HG02943 (cell line): ENCODE measurements at regions not wholly inside any gene's neighbourhood (a gene's known extent, or its start where the extent isn't known, plus 50 kb on each side); places are given as distances from the start of the nearest gene placed in this dataset.

Source experiments
- ATAC-seq: cut with Tn5 transposase; IDR thresholded peaks from one replicate; pipeline ENCODE4 v1.9.1; 2021; ENCODE audit warnings: mild to moderate bottlenecking, low read depth, moderate library complexity; ENCODE audit not compliant: unreplicated experiment

DNA sequence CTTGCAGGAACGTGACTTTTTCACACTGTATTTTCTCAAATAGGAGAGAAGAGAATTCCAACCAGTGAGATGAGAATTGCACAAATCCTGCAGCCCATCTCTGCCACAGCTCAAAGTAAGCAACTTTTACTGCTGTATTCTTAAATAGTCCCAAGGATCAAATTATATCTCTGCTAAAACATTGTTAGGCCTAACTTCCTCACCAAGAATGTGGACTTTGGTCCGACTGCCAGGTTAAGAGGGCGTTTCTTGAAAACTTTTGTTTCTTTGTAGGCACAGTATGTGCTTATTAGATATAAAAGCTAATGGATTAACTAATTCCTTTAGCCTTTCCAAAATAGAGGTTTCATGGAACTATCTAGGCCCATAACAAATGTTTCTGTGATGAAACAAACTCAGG, 61.4 kb upstream of the IFNG-AS1 start:
- no peak for ATAC-seq

GRCh38 chr12:67928621-67929383, 60.4 kb upstream of the IFNG-AS1 start:
- ATAC-seq: no peak

DNA sequence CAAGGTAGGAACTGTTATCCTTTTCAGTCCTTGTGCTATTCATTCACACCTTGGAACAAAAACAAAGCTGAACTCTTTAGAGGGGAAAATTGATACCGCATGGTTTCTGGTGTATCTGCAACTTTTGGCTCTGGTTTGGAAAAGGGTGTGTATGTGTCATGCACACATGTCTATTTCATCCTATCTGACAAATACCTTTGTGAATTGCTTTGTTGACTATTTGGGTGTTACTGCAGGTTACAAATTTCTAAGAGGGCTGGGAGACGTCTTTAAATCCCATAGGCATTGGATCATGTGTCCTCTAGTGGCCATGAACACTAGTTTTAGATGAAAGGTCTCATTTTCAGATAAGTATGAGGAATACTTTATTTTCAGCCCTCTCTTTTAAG, 59.9 kb upstream of the IFNG-AS1 start:
- no peak for ATAC-seq

DNA sequence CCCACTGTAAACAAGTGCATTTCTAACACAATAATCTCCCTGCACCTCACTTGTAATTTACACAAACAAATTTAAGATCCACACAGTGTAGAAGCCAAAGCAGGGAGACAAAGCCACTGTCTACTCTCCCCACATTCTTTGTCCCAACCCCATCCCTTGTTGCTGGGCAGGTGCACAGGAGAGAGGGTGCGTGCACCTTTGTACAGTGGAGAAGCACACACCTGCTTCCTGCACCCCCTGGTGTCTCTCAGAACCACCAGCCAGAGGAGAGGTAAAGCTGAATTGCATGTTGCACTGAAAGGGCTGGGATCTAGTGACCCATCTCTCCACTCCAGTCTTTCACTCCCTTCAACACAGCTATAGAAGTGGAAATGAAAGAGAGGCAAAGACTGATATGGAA, 51.4 kb upstream of the IFNG-AS1 start:
- ATAC-seq: no peak
